ENCODE measurements at regions not wholly inside any gene's neighbourhood (a gene's known extent, or its start where the extent isn't known, plus 50 kb on each side); places are given as distances from the start of the nearest gene placed in this dataset.

- H3K4me3 Mint-ChIP-seq (ENCODE audit: low read depth) = no peak overlapping the region
These were observed 226.8 kb upstream of the HMGA2 start for GRCh38 chr12:65597527-65597926.

GRCh38 chr12:65598688-65599087 is 225.6 kb upstream of the HMGA2 start:
- Mint-ChIP-seq H3K27ac (no peak overlapping the region), H3K4me3 (ENCODE audit: low read depth) (no peak overlapping the region), H3K36me3 (ENCODE audit: insufficient read depth) (no peaks in the 10 kb centered on the region), H3K9me3 (ENCODE audit: low read depth) (no peaks in the 10 kb centered on the region), H3K4me1 (ENCODE audit: low read depth) (peaks cover 27% of the 10 kb centered on the region), H3K27me3 (no peaks in the 10 kb centered on the region)
- no peak for TF ChIP-seq CTCF (IDR thresholded peaks at IDR 0.05; ENCODE audit: unreplicated experiment)
- no peak for DNase-seq (ENCODE audit: low spot score, unreplicated experiment)

More at GRCh38 chr12:65597527-65597926, 226.8 kb upstream of the HMGA2 start:
- no peak for TF ChIP-seq CTCF (IDR thresholded peaks at IDR 0.05; ENCODE audit: unreplicated experiment)
- no peak overlapping the region for H3K27ac Mint-ChIP-seq
- H3K36me3 Mint-ChIP-seq (ENCODE audit: insufficient read depth) = no peaks in the 10 kb centered on the region
- no peaks in the 10 kb centered on the region for H3K9me3 Mint-ChIP-seq (ENCODE audit: low read depth)
- peaks cover 3% of the 10 kb centered on the region for H3K27me3 Mint-ChIP-seq
- no peak for DNase-seq (ENCODE audit: low spot score, unreplicated experiment)
- peaks cover 20% of the 10 kb centered on the region for H3K4me1 Mint-ChIP-seq (ENCODE audit: low read depth)

- Mint-ChIP-seq H3K4me1 (ENCODE audit: low read depth) (peaks cover 30% of the 10 kb centered on the region), H3K27ac (no peak overlapping the region), H3K4me3 (ENCODE audit: low read depth) (no peak overlapping the region), H3K36me3 (ENCODE audit: insufficient read depth) (no peaks in the 10 kb centered on the region), H3K27me3 (no peaks in the 10 kb centered on the region), H3K9me3 (ENCODE audit: low read depth) (no peaks in the 10 kb centered on the region)
- DNase-seq (ENCODE audit: low spot score, unreplicated experiment) = no peak
- TF ChIP-seq CTCF (IDR thresholded peaks at IDR 0.05; ENCODE audit: unreplicated experiment) = no peak
These were observed 222.1 kb upstream of the HMGA2 start for GRCh38 chr12:65602253-65602609.

- peaks cover 2% of the 10 kb centered on the region for H3K9me3 Mint-ChIP-seq (ENCODE audit: low read depth)
- peak; percentile 45 for DNase-seq (ENCODE audit: low spot score, unreplicated experiment)
- peaks cover 36% of the 10 kb centered on the region for H3K4me1 Mint-ChIP-seq (ENCODE audit: low read depth)
- H3K4me3 Mint-ChIP-seq (ENCODE audit: low read depth) = no peak overlapping the region
- H3K36me3 Mint-ChIP-seq (ENCODE audit: insufficient read depth) = peaks cover 1% of the 10 kb centered on the region
- H3K27me3 Mint-ChIP-seq = no peaks in the 10 kb centered on the region
- peak; percentile 73 for TF ChIP-seq CTCF (IDR thresholded peaks at IDR 0.05; ENCODE audit: unreplicated experiment)
- peak overlapping the region; percentile 87 for H3K27ac Mint-ChIP-seq
These were observed 221.5 kb upstream of the HMGA2 start for GRCh38 chr12:65602610-65603295.

- no peak for DNase-seq (ENCODE audit: low spot score, unreplicated experiment)
- H3K27ac Mint-ChIP-seq = peak overlapping the region; percentile 87
- peaks cover 4% of the 10 kb centered on the region for H3K9me3 Mint-ChIP-seq (ENCODE audit: low read depth)
- no peaks in the 10 kb centered on the region for H3K27me3 Mint-ChIP-seq
- no peak for TF ChIP-seq CTCF (IDR thresholded peaks at IDR 0.05; ENCODE audit: unreplicated experiment)
- H3K36me3 Mint-ChIP-seq (ENCODE audit: insufficient read depth) = peaks cover 3% of the 10 kb centered on the region
- peaks cover 37% of the 10 kb centered on the region for H3K4me1 Mint-ChIP-seq (ENCODE audit: low read depth)
- no peak overlapping the region for H3K4me3 Mint-ChIP-seq (ENCODE audit: low read depth)
These were observed 220.6 kb upstream of the HMGA2 start for GRCh38 chr12:65603438-65604351.
